ENCODE measurements at regions not wholly inside any gene's neighbourhood (a gene's known extent, or its start where the extent isn't known, plus 50 kb on each side); places are given as distances from the start of the nearest gene placed in this dataset.

GRCh38 chr2:125073440-125073839, 1048.4 kb downstream of the CNTNAP5 start:
- TF ChIP-seq SP1 (IDR thresholded peaks at IDR 0.05): no peak
- no peak for TF ChIP-seq FOXM1 (IDR thresholded peaks at IDR 0.05; ENCODE audit: borderline replicate concordance)
- TF ChIP-seq LEF1 (IDR thresholded peaks at IDR 0.05; ENCODE audit: borderline replicate concordance): no peak
- TF ChIP-seq BHLHE40 (IDR thresholded peaks at IDR 0.05; ENCODE audit: borderline replicate concordance): no peak
- TF ChIP-seq SUZ12 (IDR thresholded peaks at IDR 0.05): no peak
- no peak for TF ChIP-seq ELF4 (IDR thresholded peaks at IDR 0.05)
- no peak for TF ChIP-seq TARDBP (IDR thresholded peaks at IDR 0.05)

Measured in HEK293T (cell line).